HFFc6 (cell line): ENCODE measurements at regions not wholly inside any gene's neighbourhood (a gene's known extent, or its start where the extent isn't known, plus 50 kb on each side); places are given as distances from the start of the nearest gene placed in this dataset.

ENCODE experiments used
- DNase-seq: peaks from one replicate; pipeline ENCODE4 v3.0.0-alpha.2; 2018
- H3K27ac Mint-ChIP-seq: 2 replicates; pipeline ENCODE4 v1.8.0; 2020; ENCODE audit warnings: mild to moderate bottlenecking, mixed read lengths
- H3K27me3 Mint-ChIP-seq: 2 replicates; pipeline ENCODE4 v1.8.0; 2021; ENCODE audit warnings: mild to moderate bottlenecking, moderate library complexity, mixed read lengths; ENCODE audit not compliant: insufficient read depth
- H3K36me3 Mint-ChIP-seq: 2 replicates; pipeline ENCODE4 v1.8.0; 2021; ENCODE audit warnings: low read depth, mixed read lengths
- H3K4me1 Mint-ChIP-seq: 2 replicates; pipeline ENCODE4 v1.8.0; 2020; ENCODE audit warnings: low read depth, mixed read lengths
- H3K4me3 Mint-ChIP-seq: 2 replicates; pipeline ENCODE4 v1.8.0; 2020; ENCODE audit warnings: mild to moderate bottlenecking, moderate library complexity, mixed read lengths
- H3K9me3 Mint-ChIP-seq: 2 replicates; pipeline ENCODE4 v1.8.0; 2020; ENCODE audit warnings: mild to moderate bottlenecking, mixed read lengths
- TF ChIP-seq, protein P1 (sequence below): fragments of 200-600 bp; sonication (generic); IDR thresholded peaks from 2 replicates; pipeline ENCODE4 v1.5.0; 2021; ENCODE audit warnings: antibody characterized with exemption, mild to moderate bottlenecking

DNA sequence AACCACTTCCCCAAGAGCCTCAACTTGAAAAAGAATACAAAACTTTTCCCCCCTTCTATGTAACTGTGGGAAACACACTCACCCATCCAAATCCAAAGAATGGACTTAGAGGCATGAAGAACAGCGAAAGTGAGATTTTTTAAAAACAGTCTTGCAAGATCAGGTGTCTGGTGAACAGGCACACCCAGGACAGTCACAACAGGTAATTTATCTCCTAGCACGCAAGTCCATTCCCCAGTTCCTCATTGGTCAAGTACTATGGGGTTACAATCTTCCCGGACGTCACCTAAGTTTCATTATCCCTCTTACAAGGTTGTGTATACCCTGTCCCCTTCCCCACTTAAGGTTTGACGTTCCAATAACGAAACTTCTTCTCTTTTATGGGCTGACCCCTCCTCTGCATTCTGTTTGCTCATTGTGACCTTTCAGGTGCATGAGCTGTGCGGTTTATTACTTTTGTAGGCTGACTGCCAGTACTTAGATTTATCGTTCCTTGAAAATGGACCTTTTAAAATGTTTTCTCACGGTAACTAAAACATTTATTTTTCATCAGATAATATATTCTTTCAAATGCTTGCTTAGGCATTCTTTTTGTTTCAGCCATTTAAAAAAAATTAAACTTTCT, 1401.9 kb downstream of the FAM181B start:
- no peak for DNase-seq
- no peaks in the 10 kb centered on the region for H3K4me1 Mint-ChIP-seq
- no peak overlapping the region for H3K4me3 Mint-ChIP-seq
- H3K27me3 Mint-ChIP-seq, result no peaks in the 10 kb centered on the region
- no peak overlapping the region for H3K27ac Mint-ChIP-seq
- H3K36me3 Mint-ChIP-seq, result no peaks in the 10 kb centered on the region; the same call in 1 of the 2 replicates
- TF ChIP-seq, protein P1, sequence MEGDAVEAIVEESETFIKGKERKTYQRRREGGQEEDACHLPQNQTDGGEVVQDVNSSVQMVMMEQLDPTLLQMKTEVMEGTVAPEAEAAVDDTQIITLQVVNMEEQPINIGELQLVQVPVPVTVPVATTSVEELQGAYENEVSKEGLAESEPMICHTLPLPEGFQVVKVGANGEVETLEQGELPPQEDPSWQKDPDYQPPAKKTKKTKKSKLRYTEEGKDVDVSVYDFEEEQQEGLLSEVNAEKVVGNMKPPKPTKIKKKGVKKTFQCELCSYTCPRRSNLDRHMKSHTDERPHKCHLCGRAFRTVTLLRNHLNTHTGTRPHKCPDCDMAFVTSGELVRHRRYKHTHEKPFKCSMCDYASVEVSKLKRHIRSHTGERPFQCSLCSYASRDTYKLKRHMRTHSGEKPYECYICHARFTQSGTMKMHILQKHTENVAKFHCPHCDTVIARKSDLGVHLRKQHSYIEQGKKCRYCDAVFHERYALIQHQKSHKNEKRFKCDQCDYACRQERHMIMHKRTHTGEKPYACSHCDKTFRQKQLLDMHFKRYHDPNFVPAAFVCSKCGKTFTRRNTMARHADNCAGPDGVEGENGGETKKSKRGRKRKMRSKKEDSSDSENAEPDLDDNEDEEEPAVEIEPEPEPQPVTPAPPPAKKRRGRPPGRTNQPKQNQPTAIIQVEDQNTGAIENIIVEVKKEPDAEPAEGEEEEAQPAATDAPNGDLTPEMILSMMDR, result no peak
- H3K9me3 Mint-ChIP-seq, result peaks cover 20% of the 10 kb centered on the region

DNA sequence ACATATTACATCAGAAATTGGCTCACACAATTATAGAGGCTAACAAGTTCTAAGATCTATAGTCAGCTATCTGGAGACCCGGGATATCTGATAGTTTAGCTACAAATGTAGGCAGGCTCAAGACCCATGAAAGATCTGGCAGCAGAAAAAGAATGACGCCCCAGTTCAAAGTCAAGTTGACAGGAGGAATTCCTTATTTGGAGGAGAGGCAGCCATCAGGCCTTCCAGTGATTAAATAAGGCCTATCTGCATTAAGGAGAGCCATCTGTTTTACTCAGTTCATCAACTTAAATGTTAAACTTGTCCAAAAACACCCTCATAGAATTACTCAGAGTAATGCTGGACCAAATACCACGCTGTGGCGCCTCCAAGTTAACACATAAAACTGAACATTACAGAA, 1402.6 kb downstream of the FAM181B start:
- Mint-ChIP-seq H3K36me3 (no peaks in the 10 kb centered on the region; the same call in 1 of the 2 replicates), H3K27ac (no peak overlapping the region), H3K27me3 (no peaks in the 10 kb centered on the region)

DNA sequence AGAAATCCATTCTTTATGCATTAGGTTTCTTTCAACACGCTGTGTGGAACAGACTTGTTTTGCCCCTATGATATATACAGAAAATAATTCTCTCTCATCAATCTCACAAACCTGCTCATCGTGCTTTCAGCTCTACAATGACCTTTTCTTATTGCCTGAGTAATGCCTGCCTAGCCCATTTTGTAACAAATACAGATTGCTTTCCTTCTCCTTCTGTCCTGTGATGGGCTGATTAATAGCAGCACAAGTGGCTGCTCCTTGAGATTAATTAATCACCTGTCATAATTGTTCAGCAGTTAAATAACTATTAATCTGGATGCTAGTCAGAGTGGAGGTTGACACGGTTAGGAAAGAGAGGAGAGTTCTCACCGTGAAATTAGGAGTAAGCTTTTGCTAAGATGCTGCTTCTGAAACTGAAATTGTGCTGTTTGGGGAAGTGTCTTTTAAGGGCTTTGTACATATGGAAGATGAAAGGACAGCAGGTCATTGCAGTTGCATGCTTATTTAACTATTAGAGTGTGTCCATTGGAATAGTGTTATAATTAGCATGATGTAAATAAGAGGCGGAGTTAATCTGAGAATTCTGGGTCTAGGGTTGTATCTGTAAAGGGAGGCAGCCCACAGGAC, 1430.5 kb downstream of the FAM181B start:
- Mint-ChIP-seq H3K27me3 (no peaks in the 10 kb centered on the region), H3K9me3 (peaks cover 23% of the 10 kb centered on the region), H3K4me3 (no peak overlapping the region), H3K36me3 (peaks cover 7% of the 10 kb centered on the region), H3K27ac (no peak overlapping the region), H3K4me1 (no peaks in the 10 kb centered on the region)
- no peak for DNase-seq
- TF ChIP-seq, protein P1, result no peak

More for the DNA sequence above, 1402.6 kb downstream of the FAM181B start:
- Mint-ChIP-seq H3K4me3 (no peak overlapping the region), H3K4me1 (no peaks in the 10 kb centered on the region), H3K9me3 (peaks cover 19% of the 10 kb centered on the region)
- TF ChIP-seq, protein P1, result no peak
- DNase-seq, result no peak

DNA sequence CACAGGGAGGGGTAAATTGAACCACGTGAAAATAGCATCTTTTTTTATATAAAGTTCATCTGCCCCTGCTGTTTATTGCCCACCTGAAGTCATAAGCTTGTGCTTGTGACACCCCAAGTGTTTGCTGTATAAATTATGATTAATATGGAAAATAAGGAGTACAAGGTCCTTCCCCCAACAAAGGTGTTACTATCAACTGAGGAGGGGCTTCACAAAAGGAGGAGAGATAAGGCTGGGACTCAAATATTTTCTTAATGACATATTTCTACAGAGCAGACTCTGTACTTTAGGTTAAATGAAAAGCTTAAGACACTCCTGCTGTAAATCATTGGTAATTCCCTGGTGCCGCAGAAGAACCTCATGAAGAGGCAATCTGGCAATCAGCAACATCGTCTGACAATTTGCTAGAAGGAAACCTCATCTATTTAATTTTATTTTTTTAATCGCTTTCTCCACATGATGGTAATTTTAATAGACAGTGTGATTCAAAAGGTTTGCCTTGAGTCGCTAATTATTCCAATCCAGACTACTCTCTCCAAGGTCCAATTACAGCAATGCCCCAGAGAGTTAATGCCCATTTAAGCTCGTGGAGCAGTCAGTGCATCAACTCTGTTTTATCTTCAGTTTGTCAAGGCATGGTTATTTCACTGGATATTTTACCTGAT, 1432.4 kb downstream of the FAM181B start:
- peaks cover 23% of the 10 kb centered on the region for H3K9me3 Mint-ChIP-seq
- no peaks in the 10 kb centered on the region for H3K27me3 Mint-ChIP-seq
- H3K36me3 Mint-ChIP-seq, result peaks cover 7% of the 10 kb centered on the region
- no peak overlapping the region for H3K27ac Mint-ChIP-seq
- no peaks in the 10 kb centered on the region for H3K4me1 Mint-ChIP-seq
- H3K4me3 Mint-ChIP-seq, result no peak overlapping the region
- no peak for DNase-seq
- TF ChIP-seq, protein P1, result no peak

DNA sequence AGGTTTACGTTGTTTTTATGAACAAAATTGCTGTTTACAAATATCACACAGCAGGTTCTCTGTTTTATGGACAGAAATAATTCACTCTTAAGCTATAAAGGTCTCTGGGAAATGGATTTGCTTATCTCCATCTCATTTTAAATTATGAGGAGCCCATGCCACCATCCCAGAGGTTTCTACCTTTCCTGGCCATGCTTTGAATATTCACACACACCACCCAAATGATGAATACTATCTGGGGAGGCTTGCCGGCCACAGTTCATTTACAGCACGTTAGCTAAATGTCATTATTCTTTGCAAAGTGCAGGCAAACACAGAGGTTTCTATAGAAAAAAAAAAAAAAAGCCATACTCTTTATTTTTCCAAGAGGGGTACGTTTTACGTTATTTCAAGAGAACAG, 1446.7 kb downstream of the FAM181B start:
- DNase-seq, result no peak
- Mint-ChIP-seq H3K4me1 (no peaks in the 10 kb centered on the region), H3K4me3 (no peak overlapping the region), H3K27ac (no peak overlapping the region), H3K9me3 (peaks cover 51% of the 10 kb centered on the region), H3K36me3 (no peaks in the 10 kb centered on the region), H3K27me3 (no peaks in the 10 kb centered on the region)
- TF ChIP-seq, protein P1, result no peak
